ENCODE measurements at regions not wholly inside any gene's neighbourhood (a gene's known extent, or its start where the extent isn't known, plus 50 kb on each side); places are given as distances from the start of the nearest gene placed in this dataset.

GRCh38 chr21:16169102-16169511 lies 439.3 kb downstream of the USP25 start:
- no peak for DNase-seq (ENCODE audit: extremely low read depth, low read depth, low spot score)

- DNase-seq (ENCODE audit: extremely low read depth, low read depth, low spot score), result no peak
These were observed 440.0 kb downstream of the USP25 start for GRCh38 chr21:16169779-16170178.

GRCh38 chr21:16176570-16176969 lies 446.8 kb downstream of the USP25 start:
- DNase-seq (ENCODE audit: extremely low read depth, low read depth, low spot score), result no peak

DNA sequence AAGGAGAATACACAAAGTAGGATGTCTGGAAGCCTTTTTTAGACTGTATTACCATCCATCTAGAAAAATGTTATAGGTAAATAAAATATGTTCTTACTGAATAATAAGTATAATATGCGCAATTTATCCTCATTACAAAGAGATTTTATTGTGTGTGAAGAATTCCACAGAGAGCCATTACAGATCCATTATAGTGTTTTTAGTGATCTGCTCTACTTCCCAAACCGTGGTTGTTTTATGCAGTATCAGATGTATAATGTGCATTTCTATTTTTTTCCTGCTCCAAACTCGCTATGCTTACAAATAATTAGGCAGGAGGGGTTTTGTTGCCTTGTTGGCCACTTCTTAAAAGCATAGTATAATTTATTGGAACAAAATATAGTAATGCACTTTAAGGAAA lies 447.8 kb downstream of the USP25 start:
- DNase-seq (ENCODE audit: extremely low read depth, low read depth, low spot score), result no peak

- no peak for DNase-seq (ENCODE audit: extremely low read depth, low read depth, low spot score)
These were observed 450.0 kb downstream of the USP25 start for GRCh38 chr21:16179773-16180172.

DNA sequence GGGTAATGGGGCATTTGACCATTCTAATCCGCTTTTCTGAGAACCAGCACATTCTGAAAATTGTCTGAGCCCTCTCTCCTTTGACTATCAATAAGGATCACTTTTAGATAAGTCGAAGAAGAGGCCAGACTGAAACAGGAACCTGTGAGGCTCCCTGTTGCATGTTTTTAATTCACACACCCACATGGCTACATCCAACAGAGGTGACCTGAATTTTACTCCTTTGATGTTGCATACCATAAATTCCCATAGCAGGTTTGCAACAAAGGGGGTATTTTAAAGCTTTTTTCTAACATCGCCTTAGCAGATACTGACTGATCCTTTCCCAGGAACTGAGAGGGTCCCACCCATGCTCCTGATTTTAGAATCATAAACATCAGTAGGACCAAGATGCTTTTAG lies 450.8 kb downstream of the USP25 start:
- DNase-seq (ENCODE audit: extremely low read depth, low read depth, low spot score), result no peak

DNA sequence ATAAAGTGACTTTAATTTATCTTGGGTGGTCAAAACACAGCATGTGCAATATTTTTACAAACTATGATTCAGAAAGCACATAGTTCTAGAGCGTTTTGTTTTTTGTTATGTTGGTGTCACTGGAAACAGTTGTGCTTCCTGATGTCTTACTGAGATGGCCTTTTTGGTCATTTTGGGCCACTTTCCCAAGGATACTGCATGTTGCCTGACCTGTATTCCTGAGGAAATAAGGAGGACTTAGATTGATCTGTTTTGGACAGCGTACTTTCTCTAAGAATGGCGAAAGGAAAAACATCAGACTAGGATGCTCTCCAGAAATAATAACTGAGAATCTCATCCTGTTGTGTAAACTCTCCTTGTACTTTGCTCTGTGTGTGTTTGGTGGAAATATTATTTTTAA lies 451.2 kb downstream of the USP25 start:
- no peak for DNase-seq (ENCODE audit: extremely low read depth, low read depth, low spot score)

GRCh38 chr21:16185766-16186165 lies 456.0 kb downstream of the USP25 start:
- no peak for DNase-seq (ENCODE audit: extremely low read depth, low read depth, low spot score)

- no peak for DNase-seq (ENCODE audit: extremely low read depth, low read depth, low spot score)
These were observed 457.0 kb downstream of the USP25 start for GRCh38 chr21:16186742-16187141.

GRCh38 chr21:16187603-16188301 lies 458.0 kb downstream of the USP25 start:
- DNase-seq (ENCODE audit: extremely low read depth, low read depth, low spot score), result no peak

DNA sequence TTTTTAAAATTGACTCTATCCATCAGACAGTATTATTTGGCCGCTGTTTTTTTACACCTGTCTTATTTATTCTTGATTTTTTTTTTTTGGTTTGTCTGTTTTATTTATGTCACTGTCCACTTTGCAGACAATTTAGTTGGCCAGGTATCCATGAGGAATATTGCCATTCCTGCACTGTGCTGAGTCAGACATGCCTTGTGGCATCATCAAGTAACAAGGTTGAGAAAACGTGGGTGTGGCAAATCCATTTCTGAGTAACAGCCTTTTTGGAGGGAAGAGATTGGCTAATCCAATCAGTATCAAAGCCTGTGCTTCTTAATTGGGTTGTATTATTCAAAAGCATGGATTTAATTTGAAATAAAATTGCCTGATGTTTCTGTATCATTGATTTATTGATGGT lies 463.1 kb downstream of the USP25 start:
- DNase-seq (ENCODE audit: extremely low read depth, low read depth, low spot score), result no peak

GRCh38 chr21:16193496-16194094 lies 463.8 kb downstream of the USP25 start:
- DNase-seq (ENCODE audit: extremely low read depth, low read depth, low spot score), result no peak

DNA sequence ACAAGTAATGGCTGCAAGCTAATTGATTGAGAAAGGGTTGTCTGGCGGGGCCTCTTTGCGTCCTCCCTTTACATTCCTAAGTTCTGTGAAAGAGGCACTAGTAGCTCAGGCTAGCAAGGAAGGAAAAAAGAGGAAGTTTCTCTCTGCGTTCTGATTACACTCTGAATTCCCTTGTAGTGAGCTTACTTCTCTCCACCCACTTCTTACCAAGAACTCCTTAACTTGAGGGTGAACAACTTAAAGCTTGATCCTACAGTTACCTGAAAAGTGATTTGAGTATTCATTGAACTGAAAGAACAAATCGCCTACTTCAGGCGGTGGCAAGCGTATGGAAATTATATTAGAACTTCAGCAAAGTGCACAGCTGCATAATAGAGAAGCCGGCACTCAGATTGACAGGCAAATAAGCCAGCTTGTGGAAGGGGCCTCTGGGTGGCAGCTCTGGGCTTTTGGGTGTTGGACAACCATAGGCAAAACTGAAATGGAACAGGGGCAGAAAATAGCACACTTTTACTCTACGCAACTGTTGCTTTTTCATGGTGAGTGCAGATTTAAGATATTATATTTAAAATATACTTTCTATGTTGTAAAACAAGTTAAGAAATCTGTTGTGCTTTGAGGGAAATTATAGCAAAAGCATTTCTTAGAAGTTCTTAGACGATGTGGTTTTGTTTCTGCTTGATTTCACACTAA lies 464.5 kb downstream of the USP25 start:
- peak; percentile 63 for DNase-seq (ENCODE audit: extremely low read depth, low read depth, low spot score)

- peak; percentile 42 for DNase-seq (ENCODE audit: extremely low read depth, low read depth, low spot score)
These were observed 465.2 kb downstream of the USP25 start for GRCh38 chr21:16194788-16195537.

DNA sequence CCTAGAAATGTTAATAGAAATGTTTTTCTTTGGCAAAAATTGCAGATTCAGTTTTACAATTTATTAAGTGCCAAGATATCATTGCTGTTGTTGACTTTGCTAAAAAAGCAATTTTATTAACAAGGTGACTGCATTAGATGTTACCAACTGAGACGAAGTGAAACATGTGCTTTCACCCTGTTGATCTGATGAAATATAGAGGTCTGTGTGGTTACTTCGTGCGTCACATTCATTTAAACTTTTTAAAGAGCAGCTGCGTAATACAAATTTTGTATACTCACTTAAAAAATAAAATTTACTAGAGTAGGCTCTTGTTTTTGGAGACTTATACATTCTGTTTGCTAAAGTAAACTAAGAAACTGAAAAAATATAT lies 465.7 kb downstream of the USP25 start:
- no peak for DNase-seq (ENCODE audit: extremely low read depth, low read depth, low spot score)

DNA sequence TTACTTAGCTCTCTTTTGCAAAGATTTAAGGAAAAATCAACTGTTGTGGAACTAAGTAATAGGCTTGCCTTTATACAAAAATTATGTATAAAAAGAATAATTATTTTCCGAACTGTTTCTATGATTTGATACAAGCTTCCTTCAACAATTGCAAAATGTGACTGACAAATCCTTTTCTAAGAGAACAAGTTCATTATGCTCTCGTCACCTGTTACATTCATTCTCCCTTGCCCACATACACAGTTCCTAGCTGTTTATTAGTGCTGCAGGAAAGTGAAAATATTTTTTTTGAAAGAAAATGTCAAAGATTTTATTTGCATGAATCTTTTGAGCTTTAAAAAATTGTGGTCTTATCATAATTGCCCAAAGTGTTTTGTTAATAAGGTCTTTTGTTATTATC lies 466.2 kb downstream of the USP25 start:
- DNase-seq (ENCODE audit: extremely low read depth, low read depth, low spot score), result no peak

DNA sequence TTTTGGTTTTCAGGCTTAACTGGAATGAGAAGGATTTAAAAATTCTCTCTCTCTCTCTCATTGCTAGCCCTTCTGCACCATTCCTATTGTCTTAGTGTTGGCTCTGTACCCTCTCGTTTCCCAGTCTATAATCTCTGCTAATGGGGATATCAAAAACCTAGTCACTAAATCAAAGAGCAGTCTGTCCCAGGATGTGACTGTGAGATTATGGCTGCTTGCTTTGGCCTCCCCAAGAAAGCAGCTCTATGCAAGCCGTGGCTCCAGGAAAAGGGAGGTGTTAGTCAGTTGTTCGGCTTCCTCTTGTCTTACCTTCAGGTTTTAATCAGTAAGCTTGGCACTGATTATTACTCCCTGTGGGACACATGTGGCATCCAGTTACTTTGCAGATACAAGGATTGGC lies 468.8 kb downstream of the USP25 start:
- no peak for DNase-seq (ENCODE audit: extremely low read depth, low read depth, low spot score)

- DNase-seq (ENCODE audit: extremely low read depth, low read depth, low spot score), result no peak
These were observed 469.8 kb downstream of the USP25 start for GRCh38 chr21:16199539-16199938.

DNA sequence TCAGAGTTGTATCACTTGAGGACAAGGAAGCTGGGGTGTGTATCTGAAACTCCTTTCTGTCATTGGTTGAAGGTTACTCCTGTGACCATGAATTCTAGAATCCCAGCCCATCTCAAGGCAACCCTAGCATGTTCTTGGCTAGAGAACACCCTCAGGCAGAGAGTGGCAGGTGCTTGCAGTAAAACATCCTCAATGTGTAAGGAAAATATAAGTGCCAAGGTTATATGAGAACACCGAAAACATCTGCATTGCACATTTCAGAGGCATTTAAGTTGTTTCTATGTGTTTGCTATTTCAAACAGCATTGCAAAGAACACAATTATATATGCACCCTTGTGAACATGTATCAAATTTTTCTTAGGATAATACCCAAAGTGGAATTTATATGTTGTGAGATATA lies 471.9 kb downstream of the USP25 start:
- DNase-seq (ENCODE audit: extremely low read depth, low read depth, low spot score), result no peak

- no peak for DNase-seq (ENCODE audit: extremely low read depth, low read depth, low spot score)
These were observed 475.7 kb downstream of the USP25 start for GRCh38 chr21:16205527-16205926.
